Activated B cell treated with CpG ODN at 0.5 μM for 24 hours (primary cell): ENCODE measurements at regions not wholly inside any gene's neighbourhood (a gene's known extent, or its start where the extent isn't known, plus 50 kb on each side); places are given as distances from the start of the nearest gene placed in this dataset.

ENCODE experiments used
- ATAC-seq: fragments of 200-7000 bp; cut with Tn5 transposase; one replicate; pipeline ENCODE4 v1.10.0; 2021; ENCODE audit warnings: low read depth, mild to moderate bottlenecking, moderate library complexity
- CTCF ChIA-PET: fragments of 350-600 bp; sonication (Branson Sonifier 250); formaldehyde crosslinking; loops from one replicate; lab custom pipeline; 2021; ENCODE audit warnings: antibody characterized with exemption; lab: Charles Lee
- POLR2A ChIA-PET: fragments of 350-600 bp; sonication (Branson Sonifier 250); formaldehyde crosslinking; loops from one replicate; lab custom pipeline; 2021; ENCODE audit warnings: antibody characterized with exemption; lab: Charles Lee
- DNase-seq: peaks from one replicate; pipeline ENCODE4 v3.0.0; 2022
- H3K27ac Mint-ChIP-seq: one replicate; pipeline ENCODE4 v1.8.0; 2020; ENCODE audit warnings: mixed read lengths
- H3K27me3 Mint-ChIP-seq: one replicate; pipeline ENCODE4 v1.8.0; 2021; ENCODE audit warnings: mixed read lengths
- H3K36me3 Mint-ChIP-seq: one replicate; pipeline ENCODE4 v1.8.0; 2021; ENCODE audit warnings: low read depth, mixed read lengths
- H3K4me1 Mint-ChIP-seq: one replicate; pipeline ENCODE4 v1.8.0; 2021; ENCODE audit warnings: mixed read lengths
- H3K4me3 Mint-ChIP-seq: one replicate; pipeline ENCODE4 v1.8.0; 2020; ENCODE audit warnings: mild to moderate bottlenecking, mixed read lengths
- H3K9me3 Mint-ChIP-seq: one replicate; pipeline ENCODE4 v1.8.0; 2020; ENCODE audit warnings: mixed read lengths
- intact Hi-C: fragments of 100-400 bp; cut with micrococcal nuclease; formaldehyde crosslinking; loops from one replicate; pipeline ENCODE4 v1.15.1; 2024
- TF ChIP-seq, protein P1 (sequence below): fragments of 200-600 bp; IDR thresholded peaks from one replicate; pipeline ENCODE4 v1.8.0; 2022; ENCODE audit warnings: antibody characterized with exemption, mild to moderate bottlenecking

DNA sequence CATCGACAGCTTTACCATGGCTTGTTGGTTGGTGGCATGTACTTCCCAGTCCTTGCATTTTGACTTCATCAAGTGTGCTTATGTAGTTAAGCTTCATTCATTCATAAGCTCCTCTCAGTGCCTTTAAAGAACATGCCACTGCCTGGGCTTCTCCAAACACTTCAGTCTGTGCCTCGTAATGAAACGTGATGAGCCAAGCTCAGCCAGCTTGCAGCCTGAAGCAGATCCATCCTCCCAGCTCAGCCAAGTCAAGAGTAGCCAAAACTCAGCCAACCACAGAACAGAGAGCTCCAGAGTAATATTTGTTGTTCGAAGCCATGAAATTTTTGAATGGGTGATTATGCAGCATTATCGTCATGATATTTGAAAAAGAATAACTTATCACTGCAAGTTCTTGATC is 989.7 kb downstream of the EFNB2 start:
- intact Hi-C loops: no loop called here

DNA sequence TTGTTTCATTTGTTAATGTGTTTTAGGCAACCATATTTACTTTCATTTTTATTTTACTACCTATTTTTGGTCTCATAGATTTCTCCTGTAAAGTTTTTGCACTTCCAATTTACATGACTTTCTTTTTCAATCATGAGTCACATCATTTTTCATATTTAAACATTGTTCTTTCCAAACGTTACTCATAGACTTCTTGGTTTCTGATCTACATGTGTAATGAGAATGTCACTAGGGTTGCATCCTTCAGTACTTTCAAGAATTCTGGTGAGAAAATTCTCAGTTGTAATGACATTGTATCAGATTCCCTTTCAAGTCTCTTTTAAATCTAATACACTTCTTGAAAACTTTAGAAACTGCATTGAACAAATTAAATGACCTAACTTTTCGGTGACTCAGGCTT is 991.7 kb downstream of the EFNB2 start:
- intact Hi-C loops: no loop called here
- Mint-ChIP-seq H3K36me3 (no peaks in the 10 kb centered on the region), H3K27ac (no peak overlapping the region), H3K27me3 (no peaks in the 10 kb centered on the region), H3K4me3 (no peak overlapping the region), H3K9me3 (no peaks in the 10 kb centered on the region), H3K4me1 (no peaks in the 10 kb centered on the region)
- no peak for ATAC-seq
- TF ChIP-seq, protein P1, sequence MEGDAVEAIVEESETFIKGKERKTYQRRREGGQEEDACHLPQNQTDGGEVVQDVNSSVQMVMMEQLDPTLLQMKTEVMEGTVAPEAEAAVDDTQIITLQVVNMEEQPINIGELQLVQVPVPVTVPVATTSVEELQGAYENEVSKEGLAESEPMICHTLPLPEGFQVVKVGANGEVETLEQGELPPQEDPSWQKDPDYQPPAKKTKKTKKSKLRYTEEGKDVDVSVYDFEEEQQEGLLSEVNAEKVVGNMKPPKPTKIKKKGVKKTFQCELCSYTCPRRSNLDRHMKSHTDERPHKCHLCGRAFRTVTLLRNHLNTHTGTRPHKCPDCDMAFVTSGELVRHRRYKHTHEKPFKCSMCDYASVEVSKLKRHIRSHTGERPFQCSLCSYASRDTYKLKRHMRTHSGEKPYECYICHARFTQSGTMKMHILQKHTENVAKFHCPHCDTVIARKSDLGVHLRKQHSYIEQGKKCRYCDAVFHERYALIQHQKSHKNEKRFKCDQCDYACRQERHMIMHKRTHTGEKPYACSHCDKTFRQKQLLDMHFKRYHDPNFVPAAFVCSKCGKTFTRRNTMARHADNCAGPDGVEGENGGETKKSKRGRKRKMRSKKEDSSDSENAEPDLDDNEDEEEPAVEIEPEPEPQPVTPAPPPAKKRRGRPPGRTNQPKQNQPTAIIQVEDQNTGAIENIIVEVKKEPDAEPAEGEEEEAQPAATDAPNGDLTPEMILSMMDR: no peak
- DNase-seq: no peak
- ChIA-PET CTCF (no interaction called here), POLR2A (no interaction called here)

More for the DNA sequence above, 989.7 kb downstream of the EFNB2 start:
- Mint-ChIP-seq H3K27ac (no peak overlapping the region), H3K9me3 (no peaks in the 10 kb centered on the region), H3K36me3 (no peaks in the 10 kb centered on the region), H3K4me1 (no peaks in the 10 kb centered on the region), H3K27me3 (no peaks in the 10 kb centered on the region), H3K4me3 (no peak overlapping the region)
- no peak for DNase-seq
- TF ChIP-seq, protein P1: no peak
- no peak for ATAC-seq
- ChIA-PET CTCF (no interaction called here), POLR2A (no interaction called here)

DNA sequence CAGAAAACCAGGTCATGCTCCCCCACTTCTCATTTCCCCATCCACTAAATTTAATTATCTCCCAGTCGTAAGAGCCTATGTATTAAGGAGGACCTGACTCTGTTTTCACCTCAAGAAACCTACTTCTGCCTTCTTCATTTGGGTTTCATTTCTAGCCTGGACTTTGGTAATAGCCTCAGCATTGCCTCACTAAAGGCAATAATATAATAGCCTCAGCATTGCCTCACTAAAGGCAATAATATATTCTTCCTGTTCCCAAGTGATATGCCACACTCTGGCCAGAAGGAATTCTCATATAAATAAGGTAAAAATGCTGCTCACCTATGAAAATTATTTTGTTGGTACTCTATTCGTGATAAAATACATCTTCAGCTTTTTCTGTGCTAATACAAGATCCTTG is 993.9 kb downstream of the EFNB2 start:
- intact Hi-C loops: no loop called here
- POLR2A ChIA-PET: no interaction called here
- TF ChIP-seq, protein P1: no peak
- no peak overlapping the region for H3K27ac Mint-ChIP-seq
- CTCF ChIA-PET: no interaction called here
- H3K4me3 Mint-ChIP-seq: no peak overlapping the region
- no peaks in the 10 kb centered on the region for H3K4me1 Mint-ChIP-seq
- H3K27me3 Mint-ChIP-seq: no peaks in the 10 kb centered on the region
- H3K9me3 Mint-ChIP-seq: no peaks in the 10 kb centered on the region
- ATAC-seq: no peak
- no peak for DNase-seq
- H3K36me3 Mint-ChIP-seq: no peaks in the 10 kb centered on the region

DNA sequence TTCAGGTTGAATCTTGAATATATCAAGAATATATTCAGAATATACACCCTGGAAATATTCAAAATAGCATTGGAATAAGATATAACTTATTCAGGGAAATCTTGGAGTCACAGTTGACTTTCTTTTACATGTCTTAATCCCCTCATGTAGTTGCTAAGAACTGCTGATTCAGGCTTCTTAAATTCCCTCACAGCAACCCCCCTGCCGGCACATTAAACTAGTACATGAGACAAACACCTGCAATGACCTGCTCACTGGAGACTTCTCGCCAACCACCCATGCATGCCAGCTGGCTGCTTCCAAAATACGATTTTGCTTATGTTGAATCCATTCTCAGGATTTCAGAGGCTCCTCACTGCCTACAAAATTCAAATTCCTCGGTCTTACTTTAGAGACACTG is 997.1 kb downstream of the EFNB2 start:
- H3K9me3 Mint-ChIP-seq: no peaks in the 10 kb centered on the region
- H3K36me3 Mint-ChIP-seq: no peaks in the 10 kb centered on the region
- intact Hi-C loops: no loop called here
- no peak for DNase-seq
- H3K4me3 Mint-ChIP-seq: no peak overlapping the region
- H3K4me1 Mint-ChIP-seq: no peaks in the 10 kb centered on the region
- H3K27ac Mint-ChIP-seq: no peak overlapping the region
- POLR2A ChIA-PET: no interaction called here
- CTCF ChIA-PET: no interaction called here
- TF ChIP-seq, protein P1: no peak
- no peak for ATAC-seq
- H3K27me3 Mint-ChIP-seq: no peaks in the 10 kb centered on the region

DNA sequence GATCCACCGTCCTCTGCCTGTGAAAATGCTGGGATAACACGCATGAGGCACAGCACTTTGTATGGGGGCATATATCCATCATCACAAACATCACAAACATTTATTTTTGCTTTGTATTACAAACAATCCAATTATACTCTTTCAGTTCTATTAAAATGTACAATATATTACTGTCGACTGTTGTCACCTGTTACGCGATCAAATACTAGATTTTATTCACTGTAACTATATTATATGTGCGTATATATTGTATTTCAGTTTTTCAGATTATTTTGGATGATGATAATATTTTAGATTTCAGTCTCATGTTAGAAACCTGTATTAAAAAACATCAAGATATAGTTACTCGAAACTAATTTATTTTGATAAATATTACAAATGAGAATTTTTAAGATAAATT is 998.3 kb downstream of the EFNB2 start:
- DNase-seq (no peak), ATAC-seq (no peak)
- CTCF ChIA-PET: no interaction called here
- intact Hi-C loops: no loop called here
- no peak overlapping the region for H3K4me3 Mint-ChIP-seq
- POLR2A ChIA-PET: no interaction called here
- TF ChIP-seq, protein P1: no peak
- H3K9me3 Mint-ChIP-seq: peaks cover 2% of the 10 kb centered on the region
- H3K27ac Mint-ChIP-seq: no peak overlapping the region
- no peaks in the 10 kb centered on the region for H3K36me3 Mint-ChIP-seq
- H3K27me3 Mint-ChIP-seq: no peaks in the 10 kb centered on the region
- no peaks in the 10 kb centered on the region for H3K4me1 Mint-ChIP-seq
